HG02588 (cell line): ENCODE measurements at regions not wholly inside any gene's neighbourhood (a gene's known extent, or its start where the extent isn't known, plus 50 kb on each side); places are given as distances from the start of the nearest gene placed in this dataset.
"Not testable (repeated sequence)": the region's sequence is repeated elsewhere in the genome, so short reads cannot be mapped to it uniquely, and the experiment has no call there.

Experiments used
- ATAC-seq: cut with Tn5 transposase; IDR thresholded peaks from one replicate; pipeline ENCODE4 v1.9.1; 2021; ENCODE audit warnings: mild to moderate bottlenecking, moderate library complexity; ENCODE audit not compliant: unreplicated experiment

GRCh38 chr16:75983296-75983695, 257.0 kb upstream of the CPHXL start:
- no peak for ATAC-seq

- ATAC-seq, result no peak
Observed at GRCh38 chr16:75983741-75984381, 257.6 kb upstream of the CPHXL start.

- ATAC-seq, result no peak
Observed at GRCh38 chr16:75987323-75987722, 261.0 kb upstream of the CPHXL start.

GRCh38 chr16:75996491-75996890, 270.2 kb upstream of the CPHXL start:
- ATAC-seq, result no peak

GRCh38 chr16:75997606-75998005, 271.3 kb upstream of the CPHXL start:
- no peak for ATAC-seq

- ATAC-seq, result no peak
Observed at GRCh38 chr16:76007645-76008044, 269.6 kb upstream of the CNTNAP4 start.

- ATAC-seq, result no peak
Observed at GRCh38 chr16:76023835-76024234, 253.4 kb upstream of the CNTNAP4 start.

- ATAC-seq, result no peak
Observed at GRCh38 chr16:76035689-76036088, 241.5 kb upstream of the CNTNAP4 start.

GRCh38 chr16:76038097-76038496, 239.1 kb upstream of the CNTNAP4 start:
- ATAC-seq, result no peak

GRCh38 chr16:76052725-76053124, 224.5 kb upstream of the CNTNAP4 start:
- ATAC-seq, result no peak

- no peak for ATAC-seq
Observed at GRCh38 chr16:76059186-76059585, 218.0 kb upstream of the CNTNAP4 start.

GRCh38 chr16:76059701-76060100, 217.5 kb upstream of the CNTNAP4 start:
- no peak for ATAC-seq

GRCh38 chr16:76071690-76072089, 205.5 kb upstream of the CNTNAP4 start:
- ATAC-seq, result no peak

- ATAC-seq, result no peak
Observed at GRCh38 chr16:76081967-76082366, 195.2 kb upstream of the CNTNAP4 start.

- no peak for ATAC-seq
Observed at GRCh38 chr16:76106647-76107046, 170.6 kb upstream of the CNTNAP4 start.

- ATAC-seq, result no peak
Observed at GRCh38 chr16:76108460-76108859, 168.7 kb upstream of the CNTNAP4 start.

- ATAC-seq, result no peak
Observed at GRCh38 chr16:76114681-76115080, 162.5 kb upstream of the CNTNAP4 start.

GRCh38 chr16:76118344-76118743, 158.9 kb upstream of the CNTNAP4 start:
- ATAC-seq, result no peak

- ATAC-seq, result no peak
Observed at GRCh38 chr16:76121636-76122035, 155.6 kb upstream of the CNTNAP4 start.

- no peak for ATAC-seq
Observed at GRCh38 chr16:76123966-76124365, 153.2 kb upstream of the CNTNAP4 start.

GRCh38 chr16:76125871-76126270, 151.3 kb upstream of the CNTNAP4 start:
- no peak for ATAC-seq

- not testable (repeated sequence) for ATAC-seq
Observed at GRCh38 chr16:76138056-76138455, 139.1 kb upstream of the CNTNAP4 start.

GRCh38 chr16:76157629-76158028, 119.6 kb upstream of the CNTNAP4 start:
- ATAC-seq, result no peak
